22Rv1 (cell line): ENCODE measurements at regions not wholly inside any gene's neighbourhood (a gene's known extent, or its start where the extent isn't known, plus 50 kb on each side); places are given as distances from the start of the nearest gene placed in this dataset.

Experiments used
- ZFX ChIP-seq: fragments of 450-650 bp; IDR thresholded peaks from 2 replicates; pipeline ENCODE4 v1.6.1; 2017; ENCODE audit warnings: antibody characterized with exemption, borderline replicate concordance
- TF ChIP-seq, protein P1 (sequence below): fragments of 450-650 bp; IDR thresholded peaks from 2 replicates; pipeline ENCODE4 v1.5.1; 2017; ENCODE audit warnings: mild to moderate bottlenecking

- TF ChIP-seq, protein P1, sequence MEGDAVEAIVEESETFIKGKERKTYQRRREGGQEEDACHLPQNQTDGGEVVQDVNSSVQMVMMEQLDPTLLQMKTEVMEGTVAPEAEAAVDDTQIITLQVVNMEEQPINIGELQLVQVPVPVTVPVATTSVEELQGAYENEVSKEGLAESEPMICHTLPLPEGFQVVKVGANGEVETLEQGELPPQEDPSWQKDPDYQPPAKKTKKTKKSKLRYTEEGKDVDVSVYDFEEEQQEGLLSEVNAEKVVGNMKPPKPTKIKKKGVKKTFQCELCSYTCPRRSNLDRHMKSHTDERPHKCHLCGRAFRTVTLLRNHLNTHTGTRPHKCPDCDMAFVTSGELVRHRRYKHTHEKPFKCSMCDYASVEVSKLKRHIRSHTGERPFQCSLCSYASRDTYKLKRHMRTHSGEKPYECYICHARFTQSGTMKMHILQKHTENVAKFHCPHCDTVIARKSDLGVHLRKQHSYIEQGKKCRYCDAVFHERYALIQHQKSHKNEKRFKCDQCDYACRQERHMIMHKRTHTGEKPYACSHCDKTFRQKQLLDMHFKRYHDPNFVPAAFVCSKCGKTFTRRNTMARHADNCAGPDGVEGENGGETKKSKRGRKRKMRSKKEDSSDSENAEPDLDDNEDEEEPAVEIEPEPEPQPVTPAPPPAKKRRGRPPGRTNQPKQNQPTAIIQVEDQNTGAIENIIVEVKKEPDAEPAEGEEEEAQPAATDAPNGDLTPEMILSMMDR, result no peak
- no peak for TF ChIP-seq ZFX
Measured at GRCh38 chr6:44622956-44623355, 235.4 kb downstream of the CDC5L start.
